SK-MEL-5 (cell line): ENCODE measurements at regions not wholly inside any gene's neighbourhood (a gene's known extent, or its start where the extent isn't known, plus 50 kb on each side); places are given as distances from the start of the nearest gene placed in this dataset.

Experiments used
- DNase-seq: peaks from one replicate; pipeline ENCODE4 v3.0.0-alpha.2; 2016; ENCODE audit warnings: low read depth, low spot score
- in situ Hi-C: cut with HindIII; loops from 2 replicates; pipeline ENCODE4 v1.10.0; 2016; ENCODE audit warnings: low sequenced_read_pairs, high pct_unique_total_duplicates, low pct_unique_long_range_greater_than_20kb

DNA sequence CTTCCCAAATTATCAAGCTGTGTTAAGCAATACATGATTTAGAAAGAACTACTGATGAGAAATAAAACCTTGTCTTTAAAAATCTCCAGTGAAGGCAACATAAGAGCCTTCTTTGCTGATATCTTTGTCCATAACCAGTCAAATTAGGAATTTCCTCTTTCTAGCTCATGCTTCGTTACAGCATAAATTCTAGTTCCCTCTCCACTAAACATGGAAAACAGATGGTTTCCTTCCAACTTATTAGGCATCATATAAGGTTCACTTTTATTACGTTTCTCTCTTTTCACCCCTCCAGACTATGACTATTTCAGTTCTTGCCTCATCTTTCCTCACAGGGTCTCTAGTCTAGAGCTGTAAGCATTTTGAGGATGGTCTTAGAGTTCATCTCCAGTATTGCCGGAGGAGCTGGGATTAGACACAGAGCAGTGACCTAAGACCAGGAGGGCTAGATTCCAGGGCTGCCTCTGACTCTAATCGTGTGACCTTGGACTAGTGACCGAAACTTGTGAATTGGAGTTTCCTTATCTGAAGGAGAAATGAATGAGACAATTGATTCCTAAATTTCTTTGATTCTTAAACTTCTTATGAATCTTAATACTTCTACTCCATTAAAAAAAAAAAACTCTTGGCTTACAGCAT, 195.5 kb upstream of the APCDD1 start:
- in situ Hi-C loops: no loop called here
- DNase-seq: no peak

DNA sequence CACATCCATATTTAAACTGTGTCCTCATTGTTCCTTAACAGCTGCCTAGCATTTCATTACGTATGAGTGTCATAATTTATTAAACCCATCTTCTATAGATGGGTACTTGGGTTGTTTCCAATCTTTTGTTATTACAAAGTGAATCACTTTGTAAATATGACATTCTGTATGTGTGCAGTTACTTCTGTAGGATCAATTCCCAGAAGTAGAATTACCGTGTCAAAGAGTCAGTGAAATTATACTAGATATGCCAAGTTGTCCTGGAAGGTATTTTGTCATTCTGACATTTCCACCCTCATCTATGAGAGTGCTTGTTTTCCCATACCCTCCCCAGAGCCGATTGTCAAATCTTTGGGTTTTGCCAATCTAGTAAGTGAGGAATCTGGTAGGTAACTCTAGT, 194.5 kb upstream of the APCDD1 start:
- in situ Hi-C loops: no loop called here
- DNase-seq: no peak

DNA sequence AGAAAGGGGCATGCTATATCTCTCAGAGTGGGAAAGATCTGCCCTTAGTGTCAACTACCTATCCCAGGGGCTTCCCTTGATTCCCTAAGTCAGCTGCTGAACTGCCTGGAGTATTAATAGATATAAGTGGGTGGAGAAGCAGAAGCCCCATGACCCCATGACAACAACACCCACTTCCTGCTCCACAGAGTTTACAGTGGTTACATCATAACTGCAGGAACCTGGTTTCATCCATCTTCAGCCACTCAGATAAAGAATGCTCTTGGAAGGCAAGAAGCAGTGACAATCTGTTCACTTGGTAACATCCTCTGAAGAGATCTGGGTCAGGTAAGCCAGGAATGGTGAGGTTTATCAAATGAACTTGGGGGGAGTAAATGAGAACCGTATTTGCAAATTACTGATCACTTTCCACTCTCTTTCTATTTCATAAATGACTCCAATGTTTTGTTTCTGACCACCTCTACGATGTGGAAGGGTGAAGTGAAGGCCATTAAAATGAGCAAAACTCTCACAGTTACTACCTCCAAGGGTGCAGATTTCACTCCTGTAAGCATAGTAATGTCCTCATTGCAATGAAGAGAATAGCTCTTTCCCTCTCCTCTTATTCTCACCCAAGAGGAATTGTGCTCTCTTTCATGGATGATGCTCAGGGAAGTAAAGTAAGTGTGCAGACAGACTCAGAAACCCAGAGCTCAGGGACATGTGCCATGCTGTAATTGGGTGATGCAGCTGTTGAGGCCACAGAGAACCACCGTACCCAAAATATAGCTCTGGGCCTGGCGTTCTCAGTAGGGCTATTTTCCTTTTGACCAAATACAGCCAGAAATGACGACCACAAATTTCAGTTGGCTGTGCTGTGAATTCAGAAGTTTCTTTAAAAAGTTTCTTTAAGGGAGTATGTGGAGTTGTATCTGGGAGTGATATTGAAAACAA, 192.8 kb upstream of the APCDD1 start:
- no peak for DNase-seq
- in situ Hi-C loops: no loop called here

GRCh38 chr18:10262566-10262965, 191.9 kb upstream of the APCDD1 start:
- no peak for DNase-seq
- in situ Hi-C loops: no loop called here

GRCh38 chr18:10264260-10264659, 190.2 kb upstream of the APCDD1 start:
- no peak for DNase-seq
- in situ Hi-C loops: no loop called here

DNA sequence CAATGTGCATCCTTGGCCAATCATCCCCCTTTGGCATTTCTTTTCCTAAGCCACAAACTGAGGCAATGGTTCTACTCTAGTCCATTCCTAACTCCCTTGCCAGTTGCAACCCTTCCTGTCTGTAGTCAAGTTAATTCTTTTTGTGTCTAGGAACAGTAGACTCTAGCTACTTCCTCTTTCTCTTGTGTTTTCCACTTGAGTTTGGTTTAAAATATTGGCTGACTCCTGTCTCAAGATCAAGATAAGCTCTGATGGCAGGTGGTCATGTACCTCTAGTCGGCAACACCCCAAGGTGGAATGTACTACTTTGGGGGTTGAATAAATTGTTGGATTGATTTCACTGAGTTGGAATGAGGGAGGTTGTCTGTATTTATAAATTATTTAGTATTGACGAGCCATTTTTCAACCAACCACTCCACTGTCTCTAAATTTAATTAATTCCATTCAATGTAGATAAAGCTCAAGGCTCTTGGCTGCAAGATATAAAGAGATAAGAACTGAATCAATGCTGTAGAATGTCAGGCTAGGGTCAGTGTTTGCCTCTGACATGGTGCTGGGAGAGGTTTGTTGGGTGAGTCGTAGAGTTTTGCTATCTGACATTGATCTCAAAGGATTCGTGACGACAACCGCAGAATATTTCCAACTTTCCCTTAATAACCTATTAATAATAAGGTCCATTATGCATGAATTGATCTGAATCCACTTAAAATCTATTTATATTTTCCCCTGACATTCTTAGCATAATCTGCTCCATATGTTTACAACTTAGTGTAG, 188.7 kb upstream of the APCDD1 start:
- in situ Hi-C loops: no loop called here
- DNase-seq: no peak

- in situ Hi-C loops: no loop called here
- no peak for DNase-seq
These were observed 188.2 kb upstream of the APCDD1 start for GRCh38 chr18:10266334-10266590.

- in situ Hi-C loops: no loop called here
These were observed 185.2 kb upstream of the APCDD1 start for GRCh38 chr18:10269261-10269660.

GRCh38 chr18:10270151-10270571, 184.3 kb upstream of the APCDD1 start:
- in situ Hi-C loops: no loop called here
- no peak for DNase-seq

More at GRCh38 chr18:10269261-10269660, 185.2 kb upstream of the APCDD1 start:
- no peak for DNase-seq

DNA sequence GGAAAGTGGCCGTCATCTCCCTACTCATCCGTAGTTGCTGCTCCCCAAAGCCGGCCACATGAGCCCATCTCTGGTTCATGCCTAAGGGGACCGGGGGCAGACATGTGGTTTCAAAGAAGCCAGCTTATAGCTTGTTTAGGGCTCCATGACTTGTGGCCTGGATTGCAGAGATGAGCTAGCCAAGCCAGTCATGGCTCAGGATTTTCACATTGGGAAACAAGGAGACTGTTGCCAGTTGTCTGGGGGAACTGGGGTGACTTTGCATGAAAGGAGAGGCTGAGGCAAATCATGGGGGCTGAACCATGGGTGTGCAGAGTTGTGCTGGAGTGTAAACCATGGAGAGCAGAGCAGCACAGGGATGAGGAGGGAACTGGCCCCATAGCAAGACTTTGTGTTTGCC, 183.0 kb upstream of the APCDD1 start:
- in situ Hi-C loops: no loop called here
- no peak for DNase-seq

GRCh38 chr18:10274301-10274700, 180.1 kb upstream of the APCDD1 start:
- no peak for DNase-seq
- in situ Hi-C loops: no loop called here

- in situ Hi-C loops: no loop called here
- no peak for DNase-seq
These were observed 178.9 kb upstream of the APCDD1 start for GRCh38 chr18:10275486-10275885.

DNA sequence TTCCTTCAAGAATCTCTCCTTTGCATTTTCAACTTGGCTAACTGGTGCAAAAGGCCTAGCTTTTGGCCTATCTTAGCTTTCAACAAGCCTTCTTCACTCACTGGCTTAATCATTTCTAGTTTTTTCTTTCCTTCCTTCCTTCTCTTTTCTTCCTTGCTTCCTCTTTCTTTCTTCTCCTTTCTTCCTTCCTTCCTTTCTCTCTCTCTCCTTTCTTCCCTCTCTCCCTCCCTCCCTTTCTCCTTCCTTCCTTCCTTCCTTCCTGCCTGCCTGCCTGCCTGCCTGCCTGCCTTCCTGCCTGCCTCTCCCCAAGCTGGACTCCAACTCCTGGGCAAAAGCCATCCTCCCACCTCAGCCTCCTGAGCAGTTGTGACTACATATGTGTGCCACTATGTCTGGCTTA, 176.2 kb upstream of the APCDD1 start:
- DNase-seq: no peak
- in situ Hi-C loops: no loop called here

- no peak for DNase-seq
- in situ Hi-C loops: no loop called here
These were observed 175.0 kb upstream of the APCDD1 start for GRCh38 chr18:10279471-10279870.

DNA sequence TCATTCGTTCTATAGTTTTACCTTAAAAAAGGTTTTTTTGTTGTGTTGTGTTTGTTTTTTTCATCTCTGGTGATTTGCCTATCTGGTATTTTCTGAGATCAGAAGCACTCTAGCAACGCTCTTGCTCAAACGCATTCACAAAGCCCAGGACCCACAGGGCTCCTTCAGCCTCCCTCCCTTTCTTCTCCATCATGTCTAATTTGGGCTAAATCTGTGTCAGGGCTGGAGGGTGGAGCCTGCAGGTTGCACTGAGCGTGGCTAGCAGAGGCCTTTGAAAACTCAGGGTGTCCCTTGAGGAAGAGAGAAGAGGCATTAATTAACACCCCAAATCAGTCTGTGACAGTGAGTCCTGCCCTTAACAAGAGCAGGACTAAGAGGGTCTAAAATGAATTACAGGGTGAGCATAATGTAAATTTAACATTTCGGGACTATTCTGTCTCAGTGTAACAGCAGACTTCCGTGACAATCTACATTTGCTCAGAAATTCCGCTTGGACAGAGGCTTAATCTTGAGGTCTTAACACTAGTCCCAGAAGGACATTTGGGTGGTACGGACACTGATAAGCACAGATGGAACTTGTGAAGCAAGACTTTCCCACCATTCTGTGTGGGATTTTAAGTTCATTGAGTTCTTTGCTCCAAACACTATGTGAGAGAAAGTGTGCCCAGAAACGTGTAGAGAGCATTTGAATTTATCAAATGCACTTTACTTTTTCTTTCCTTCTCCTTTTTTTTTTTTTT, 174.4 kb upstream of the APCDD1 start:
- DNase-seq: no peak
- in situ Hi-C loops: no loop called here

DNA sequence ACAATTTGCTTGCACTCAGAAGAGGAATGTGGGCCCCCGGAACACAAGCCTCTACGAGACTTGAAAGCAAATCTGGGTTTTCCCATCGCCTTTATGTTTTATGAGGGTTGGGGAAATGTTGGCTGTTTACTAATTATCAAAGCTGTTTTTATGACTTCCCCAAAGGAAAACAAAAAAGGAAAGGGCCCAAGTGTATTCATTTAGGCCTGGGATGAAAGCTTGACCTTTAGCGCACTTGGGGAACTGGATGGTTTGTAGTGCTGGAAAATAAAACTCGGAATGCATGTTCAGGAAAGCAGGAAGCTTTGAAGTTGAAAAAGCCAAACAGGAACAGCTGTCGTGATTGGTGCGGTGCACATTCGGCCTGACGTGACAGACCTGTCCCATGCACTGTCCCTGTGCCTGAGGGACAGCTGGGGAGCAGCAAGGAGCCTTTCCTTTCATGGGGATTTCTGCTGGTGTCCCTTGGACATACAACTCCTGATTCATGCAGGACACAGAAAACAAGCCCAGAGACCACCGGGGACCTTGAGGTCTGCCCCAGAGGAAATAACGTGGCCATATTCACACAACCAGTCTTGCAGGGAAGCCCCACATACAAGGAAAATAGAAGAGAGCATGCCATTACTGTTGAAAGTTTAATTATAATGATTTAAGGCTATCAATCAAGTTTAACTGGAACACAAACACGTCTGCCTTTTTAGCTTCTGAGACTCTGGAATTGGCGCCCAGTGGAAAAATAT, 169.7 kb upstream of the APCDD1 start:
- DNase-seq: no peak
- in situ Hi-C loops: no loop called here

- no peak for DNase-seq
- in situ Hi-C loops: no loop called here
These were observed 169.2 kb upstream of the APCDD1 start for GRCh38 chr18:10285283-10285640.
